ENCODE measurements at regions not wholly inside any gene's neighbourhood (a gene's known extent, or its start where the extent isn't known, plus 50 kb on each side); places are given as distances from the start of the nearest gene placed in this dataset.

- ATAC-seq (ENCODE audit: low read depth) (no peak), DNase-seq (no peak)
- H3K4me3 Mint-ChIP-seq, result no peak overlapping the region
- ChIA-PET POLR2A (no interaction called here), CTCF (no interaction called here)
- no peaks in the 10 kb centered on the region for H3K27me3 Mint-ChIP-seq
- no peaks in the 10 kb centered on the region for H3K4me1 Mint-ChIP-seq
- no peaks in the 10 kb centered on the region for H3K36me3 Mint-ChIP-seq (ENCODE audit: low read depth)
- TF ChIP-seq, protein P1, sequence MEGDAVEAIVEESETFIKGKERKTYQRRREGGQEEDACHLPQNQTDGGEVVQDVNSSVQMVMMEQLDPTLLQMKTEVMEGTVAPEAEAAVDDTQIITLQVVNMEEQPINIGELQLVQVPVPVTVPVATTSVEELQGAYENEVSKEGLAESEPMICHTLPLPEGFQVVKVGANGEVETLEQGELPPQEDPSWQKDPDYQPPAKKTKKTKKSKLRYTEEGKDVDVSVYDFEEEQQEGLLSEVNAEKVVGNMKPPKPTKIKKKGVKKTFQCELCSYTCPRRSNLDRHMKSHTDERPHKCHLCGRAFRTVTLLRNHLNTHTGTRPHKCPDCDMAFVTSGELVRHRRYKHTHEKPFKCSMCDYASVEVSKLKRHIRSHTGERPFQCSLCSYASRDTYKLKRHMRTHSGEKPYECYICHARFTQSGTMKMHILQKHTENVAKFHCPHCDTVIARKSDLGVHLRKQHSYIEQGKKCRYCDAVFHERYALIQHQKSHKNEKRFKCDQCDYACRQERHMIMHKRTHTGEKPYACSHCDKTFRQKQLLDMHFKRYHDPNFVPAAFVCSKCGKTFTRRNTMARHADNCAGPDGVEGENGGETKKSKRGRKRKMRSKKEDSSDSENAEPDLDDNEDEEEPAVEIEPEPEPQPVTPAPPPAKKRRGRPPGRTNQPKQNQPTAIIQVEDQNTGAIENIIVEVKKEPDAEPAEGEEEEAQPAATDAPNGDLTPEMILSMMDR (IDR thresholded peaks at IDR 0.05), result no peak
- intact Hi-C loops (cut with micrococcal nuclease), result no loop called here
- no peaks in the 10 kb centered on the region for H3K9me3 Mint-ChIP-seq
- no peak overlapping the region for H3K27ac Mint-ChIP-seq
Observed at GRCh38 chr13:89980896-89981295, 1366.6 kb upstream of the MIR17HG start.

DNA sequence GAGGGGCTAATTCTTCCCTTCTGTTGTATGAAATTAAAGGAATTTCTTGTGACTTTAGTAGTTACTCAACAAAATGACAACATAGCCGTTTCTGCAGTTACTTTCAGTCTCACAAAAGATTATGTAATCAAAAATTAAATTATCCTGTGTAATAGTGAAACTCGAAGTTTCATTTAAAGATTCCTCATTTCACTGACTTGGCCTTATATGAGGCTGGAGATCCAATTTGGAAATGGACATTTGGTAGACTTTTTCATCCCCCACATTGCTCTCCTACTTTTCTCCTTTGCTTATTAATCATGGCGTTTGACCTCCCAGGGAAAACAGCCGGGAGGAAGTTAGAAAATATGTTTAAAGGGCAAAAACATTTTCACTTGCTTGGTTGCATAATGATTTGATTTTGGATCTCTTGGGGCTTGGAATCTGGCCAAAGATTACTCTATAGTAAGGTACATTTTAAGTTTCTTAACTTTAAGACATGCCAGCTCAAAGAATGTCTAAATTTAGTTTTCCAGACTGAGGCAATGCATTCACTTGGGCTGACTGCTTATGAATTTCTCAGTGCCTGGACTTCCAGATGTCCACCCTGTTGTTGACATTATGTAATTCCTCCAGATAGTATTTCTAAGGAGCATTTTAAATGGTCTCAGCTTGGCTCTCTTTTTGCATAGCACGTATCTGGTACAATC, 1364.9 kb upstream of the MIR17HG start:
- H3K36me3 Mint-ChIP-seq (ENCODE audit: low read depth), result no peaks in the 10 kb centered on the region
- ChIA-PET CTCF (no interaction called here), POLR2A (no interaction called here)
- intact Hi-C loops (cut with micrococcal nuclease), result no loop called here
- H3K9me3 Mint-ChIP-seq, result no peaks in the 10 kb centered on the region
- TF ChIP-seq, protein P1 (IDR thresholded peaks at IDR 0.05), result no peak
- no peak for ATAC-seq (ENCODE audit: low read depth)
- no peak overlapping the region for H3K4me3 Mint-ChIP-seq
- H3K4me1 Mint-ChIP-seq, result no peaks in the 10 kb centered on the region
- no peaks in the 10 kb centered on the region for H3K27me3 Mint-ChIP-seq
- no peak overlapping the region for H3K27ac Mint-ChIP-seq
- DNase-seq, result no peak

DNA sequence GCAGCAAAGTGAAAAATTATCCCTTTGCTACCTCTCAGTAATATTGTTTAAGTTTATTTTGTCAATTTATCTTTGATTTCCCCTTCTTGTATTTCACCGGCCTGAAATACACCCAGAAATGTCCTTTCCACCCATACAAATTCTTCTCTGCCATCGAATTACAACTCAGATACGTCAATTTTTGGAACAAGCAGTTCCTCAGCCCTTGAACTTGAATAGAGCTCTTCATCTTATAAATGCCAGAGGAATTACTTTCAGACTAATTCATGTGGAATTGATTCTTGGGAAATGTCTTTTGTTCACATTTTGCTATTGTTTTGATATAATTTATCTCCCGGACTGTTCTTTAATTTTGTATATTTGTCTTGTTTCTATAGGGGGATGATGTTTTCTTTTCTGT, 1359.3 kb upstream of the MIR17HG start:
- Mint-ChIP-seq H3K4me3 (no peak overlapping the region), H3K4me1 (no peaks in the 10 kb centered on the region), H3K27me3 (no peaks in the 10 kb centered on the region), H3K36me3 (ENCODE audit: low read depth) (no peaks in the 10 kb centered on the region), H3K9me3 (peaks cover 3% of the 10 kb centered on the region), H3K27ac (no peak overlapping the region)
- TF ChIP-seq, protein P1 (IDR thresholded peaks at IDR 0.05), result no peak
- ATAC-seq (ENCODE audit: low read depth) (no peak), DNase-seq (no peak)
- intact Hi-C loops (cut with micrococcal nuclease), result no loop called here
- ChIA-PET CTCF (no interaction called here), POLR2A (no interaction called here)

DNA sequence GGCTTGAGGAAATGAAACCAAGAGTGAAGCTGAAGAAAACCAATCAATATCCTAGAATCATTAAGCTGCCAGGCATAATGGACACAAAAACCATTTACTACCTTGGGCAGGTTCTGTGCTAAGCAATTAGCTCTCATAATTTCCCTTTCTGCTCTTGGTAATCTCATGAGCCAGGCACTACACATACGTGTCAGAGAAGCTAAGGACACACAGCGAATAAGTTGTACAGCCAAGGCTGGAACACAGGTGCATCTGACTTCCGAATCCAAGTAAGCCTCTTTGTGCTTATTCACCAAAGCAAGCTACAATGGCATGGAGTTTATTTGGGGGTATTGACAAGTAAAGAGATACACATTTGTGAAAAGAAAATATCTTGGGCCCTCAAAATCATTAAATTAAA, 1343.9 kb upstream of the MIR17HG start:
- ChIA-PET POLR2A (no interaction called here), CTCF (no interaction called here)
- H3K4me3 Mint-ChIP-seq, result no peak overlapping the region
- ATAC-seq (ENCODE audit: low read depth) (no peak), DNase-seq (no peak)
- TF ChIP-seq, protein P1 (IDR thresholded peaks at IDR 0.05), result no peak
- H3K27me3 Mint-ChIP-seq, result no peaks in the 10 kb centered on the region
- no peak overlapping the region for H3K27ac Mint-ChIP-seq
- H3K9me3 Mint-ChIP-seq, result peaks cover 10% of the 10 kb centered on the region
- H3K4me1 Mint-ChIP-seq, result no peaks in the 10 kb centered on the region
- intact Hi-C loops (cut with micrococcal nuclease), result no loop called here
- H3K36me3 Mint-ChIP-seq (ENCODE audit: low read depth), result no peaks in the 10 kb centered on the region

- no peak for ATAC-seq (ENCODE audit: low read depth)
- ChIA-PET CTCF (no interaction called here), POLR2A (no interaction called here)
- H3K36me3 Mint-ChIP-seq (ENCODE audit: low read depth), result no peaks in the 10 kb centered on the region
- intact Hi-C loops (cut with micrococcal nuclease), result no loop called here
- H3K27me3 Mint-ChIP-seq, result no peaks in the 10 kb centered on the region
- H3K4me1 Mint-ChIP-seq, result no peaks in the 10 kb centered on the region
- H3K9me3 Mint-ChIP-seq, result peaks cover 13% of the 10 kb centered on the region
- H3K4me3 Mint-ChIP-seq, result no peak overlapping the region
- TF ChIP-seq, protein P1 (IDR thresholded peaks at IDR 0.05), result no peak
- DNase-seq, result no peak
- no peak overlapping the region for H3K27ac Mint-ChIP-seq
Observed at GRCh38 chr13:90008707-90009149, 1338.8 kb upstream of the MIR17HG start.
